OCI-LY3 (cell line): ENCODE measurements at regions not wholly inside any gene's neighbourhood (a gene's known extent, or its start where the extent isn't known, plus 50 kb on each side); places are given as distances from the start of the nearest gene placed in this dataset.

ENCODE experiments used
- H2AFZ ChIP-seq: fragments of 200-600, 300-600 bp; shearing (Covaris generic); 2 replicates; pipeline ENCODE4 v1.6.0; 2014; ENCODE audit warnings: antibody characterized with exemption, low read depth, low read length
- H3K27ac ChIP-seq: fragments of 200-600, 300-600 bp; sonication (generic); 2 replicates; pipeline ENCODE4 v1.5.1; 2014; ENCODE audit warnings: mild to moderate bottlenecking, low read length, moderate library complexity, mixed read lengths
- H3K27me3 ChIP-seq: fragments of 200-600, 300-600 bp; sonication (generic); 2 replicates; pipeline ENCODE4 v1.6.1; 2014; ENCODE audit warnings: low read depth, low read length, mixed read lengths
- H3K36me3 ChIP-seq: fragments of 200-600, 300-600 bp; sonication (generic); replicated peaks from 2 replicates; pipeline ENCODE3; 2014; ENCODE audit warnings: low read depth, low read length, mixed read lengths
- H3K4me1 ChIP-seq: fragments of 300-600, 200-600 bp; sonication (generic); 2 replicates; pipeline ENCODE4 v1.6.1; 2014; ENCODE audit warnings: low read length, mixed read lengths
- H3K4me2 ChIP-seq: fragments of 200-600, 300-600 bp; sonication (generic); 2 replicates; pipeline ENCODE4 v1.6.1; 2014; ENCODE audit warnings: low read length, mixed read lengths
- H3K4me3 ChIP-seq: fragments of 300-600, 200-600 bp; sonication (generic); 2 replicates; pipeline ENCODE4 v1.5.1; 2014; ENCODE audit warnings: antibody characterized with exemption, mild to moderate bottlenecking, low read length, moderate library complexity
- H3K79me2 ChIP-seq: fragments of 300-600, 200-600 bp; shearing (Covaris generic); 2 replicates; pipeline ENCODE4 v1.6.1; 2014; ENCODE audit warnings: mild to moderate bottlenecking, low read length, mixed read lengths
- H3K9ac ChIP-seq: fragments of 300-600, 200-600 bp; shearing (Covaris generic); 2 replicates; pipeline ENCODE4 v1.6.0; 2014; ENCODE audit warnings: mild to moderate bottlenecking, low read length, moderate library complexity
- H3K9me3 ChIP-seq: fragments of 200-600, 300-600 bp; shearing (Covaris generic); 2 replicates; pipeline ENCODE4 v1.6.1; 2014; ENCODE audit warnings: low read length, mixed read lengths; ENCODE audit not compliant: insufficient read depth
- H4K20me1 ChIP-seq: fragments of 200-600, 300-600 bp; sonication (generic); 2 replicates; pipeline ENCODE4 v1.6.1; 2016; ENCODE audit warnings: low read length, mixed read lengths; ENCODE audit not compliant: insufficient read depth
- CTCF ChIP-seq: fragments of 200-600, 300-600 bp; sonication (generic); IDR thresholded peaks from 2 replicates; pipeline ENCODE4 v1.5.1; 2014; ENCODE audit warnings: antibody characterized with exemption, low read length, low read depth
- EZH2phosphoT487 ChIP-seq: fragments of 200-600 bp; shearing (Covaris generic); IDR thresholded peaks from 2 replicates; pipeline ENCODE4 v1.6.1; 2018; ENCODE audit warnings: antibody characterized with exemption, mixed run types, low read depth

GRCh38 chr1:14215151-14215550, 383.3 kb upstream of the KAZN start:
- TF ChIP-seq CTCF: no peak
- TF ChIP-seq EZH2phosphoT487: no peak
- Histone ChIP-seq H3K9me3 (no peaks in the 10 kb centered on the region), H3K27me3 (no peaks in the 10 kb centered on the region), H3K79me2 (no peaks in the 10 kb centered on the region), H3K9ac (no peak overlapping the region), H3K27ac (no peak overlapping the region), H2AFZ (no peak overlapping the region), H3K4me1 (no peaks in the 10 kb centered on the region), H3K4me2 (no peak overlapping the region), H3K4me3 (no peak overlapping the region), H3K36me3 (no peaks in the 10 kb centered on the region), H4K20me1 (no peaks in the 10 kb centered on the region)

GRCh38 chr1:14217384-14217783, 381.1 kb upstream of the KAZN start:
- Histone ChIP-seq H3K4me2 (no peak overlapping the region), H3K79me2 (no peaks in the 10 kb centered on the region), H3K27ac (no peak overlapping the region), H3K4me1 (no peaks in the 10 kb centered on the region), H2AFZ (no peak overlapping the region), H3K27me3 (no peaks in the 10 kb centered on the region), H3K36me3 (no peaks in the 10 kb centered on the region), H4K20me1 (no peaks in the 10 kb centered on the region), H3K9me3 (no peaks in the 10 kb centered on the region), H3K9ac (no peak overlapping the region), H3K4me3 (no peak overlapping the region)
- TF ChIP-seq CTCF: no peak
- TF ChIP-seq EZH2phosphoT487: no peak

- Histone ChIP-seq H3K27ac (no peak overlapping the region), H4K20me1 (no peaks in the 10 kb centered on the region), H2AFZ (no peak overlapping the region), H3K9me3 (no peaks in the 10 kb centered on the region), H3K36me3 (no peaks in the 10 kb centered on the region), H3K9ac (no peak overlapping the region), H3K4me1 (no peaks in the 10 kb centered on the region), H3K4me3 (no peak overlapping the region), H3K79me2 (no peaks in the 10 kb centered on the region), H3K4me2 (no peak overlapping the region), H3K27me3 (no peaks in the 10 kb centered on the region)
- TF ChIP-seq EZH2phosphoT487 (no peak), CTCF (no peak)
These were observed 378.2 kb upstream of the KAZN start for GRCh38 chr1:14220324-14220723.

- Histone ChIP-seq H3K9me3 (no peaks in the 10 kb centered on the region), H3K79me2 (no peaks in the 10 kb centered on the region), H3K4me3 (no peak overlapping the region), H2AFZ (no peak overlapping the region), H3K4me1 (no peaks in the 10 kb centered on the region), H3K27me3 (no peaks in the 10 kb centered on the region), H3K27ac (no peak overlapping the region), H4K20me1 (no peaks in the 10 kb centered on the region), H3K36me3 (no peaks in the 10 kb centered on the region), H3K9ac (no peak overlapping the region), H3K4me2 (no peak overlapping the region)
- no peak for TF ChIP-seq CTCF
- no peak for TF ChIP-seq EZH2phosphoT487
These were observed 377.7 kb upstream of the KAZN start for GRCh38 chr1:14220811-14221210.
